ENCODE measurements at regions not wholly inside any gene's neighbourhood (a gene's known extent, or its start where the extent isn't known, plus 50 kb on each side); places are given as distances from the start of the nearest gene placed in this dataset.

DNA sequence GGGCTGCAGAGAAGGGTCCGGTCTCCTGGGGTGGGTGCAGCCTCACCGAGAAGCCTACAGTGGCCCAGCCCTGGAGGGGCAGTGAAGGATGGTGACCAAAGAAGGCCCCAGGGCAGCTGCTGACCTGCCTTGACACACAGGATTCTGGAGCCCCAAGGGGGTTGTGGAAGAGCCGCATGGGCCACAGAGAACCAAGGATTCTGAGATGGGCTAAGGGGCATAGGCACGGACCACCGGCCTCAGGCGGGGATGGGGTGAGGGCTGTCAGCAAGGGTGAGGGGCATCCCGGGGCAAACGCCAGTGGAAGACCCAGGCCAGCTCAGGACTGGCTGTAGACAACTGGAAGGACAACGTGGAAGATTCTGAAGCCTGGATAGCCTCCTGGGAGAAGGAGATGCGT, 151.6 kb downstream of the TEX29 start:
- Histone ChIP-seq H3K4me3 (ENCODE audit: low read depth in 2 of 2, low read length in 1 of 2) (no peak overlapping the region), H3K36me3 (replicated peaks in 1 of 2; ENCODE audit: control insufficient read depth in 1 of 2, insufficient read depth in 2 of 2, low read length in 1 of 2) (no peaks in the 10 kb centered on the region), H3K4me2 (no peak overlapping the region), H3F3A (replicated peaks; ENCODE audit: insufficient read depth) (no peaks in the 10 kb centered on the region), H3K9ac (no peak overlapping the region), H3K27ac (ENCODE audit: low read depth in 2 of 2, low read length in 1 of 2) (no peak overlapping the region), H4K20me1 (ENCODE audit: insufficient read depth) (no peaks in the 10 kb centered on the region), H3K79me2 (ENCODE audit: insufficient read depth) (no peaks in the 10 kb centered on the region), H3K9me2 (no peaks in the 10 kb centered on the region), H3K9me3 (no peaks in the 10 kb centered on the region), H3K4me1 (ENCODE audit: control insufficient read depth in 1 of 2, insufficient read depth in 2 of 2, low read depth in 1 of 2, low read length in 1 of 2) (no peaks in the 10 kb centered on the region), H3K27me3 (ENCODE audit: insufficient read depth) (peaks cover 25% of the 10 kb centered on the region), H2AFZ (ENCODE audit: low read depth) (no peak overlapping the region)
- TF ChIP-seq, protein P1, sequence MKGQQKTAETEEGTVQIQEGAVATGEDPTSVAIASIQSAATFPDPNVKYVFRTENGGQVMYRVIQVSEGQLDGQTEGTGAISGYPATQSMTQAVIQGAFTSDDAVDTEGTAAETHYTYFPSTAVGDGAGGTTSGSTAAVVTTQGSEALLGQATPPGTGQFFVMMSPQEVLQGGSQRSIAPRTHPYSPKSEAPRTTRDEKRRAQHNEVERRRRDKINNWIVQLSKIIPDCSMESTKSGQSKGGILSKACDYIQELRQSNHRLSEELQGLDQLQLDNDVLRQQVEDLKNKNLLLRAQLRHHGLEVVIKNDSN (IDR thresholded peaks at IDR 0.05; ENCODE audit: borderline replicate concordance, low read depth), result no peak
- TF ChIP-seq, protein P2, sequence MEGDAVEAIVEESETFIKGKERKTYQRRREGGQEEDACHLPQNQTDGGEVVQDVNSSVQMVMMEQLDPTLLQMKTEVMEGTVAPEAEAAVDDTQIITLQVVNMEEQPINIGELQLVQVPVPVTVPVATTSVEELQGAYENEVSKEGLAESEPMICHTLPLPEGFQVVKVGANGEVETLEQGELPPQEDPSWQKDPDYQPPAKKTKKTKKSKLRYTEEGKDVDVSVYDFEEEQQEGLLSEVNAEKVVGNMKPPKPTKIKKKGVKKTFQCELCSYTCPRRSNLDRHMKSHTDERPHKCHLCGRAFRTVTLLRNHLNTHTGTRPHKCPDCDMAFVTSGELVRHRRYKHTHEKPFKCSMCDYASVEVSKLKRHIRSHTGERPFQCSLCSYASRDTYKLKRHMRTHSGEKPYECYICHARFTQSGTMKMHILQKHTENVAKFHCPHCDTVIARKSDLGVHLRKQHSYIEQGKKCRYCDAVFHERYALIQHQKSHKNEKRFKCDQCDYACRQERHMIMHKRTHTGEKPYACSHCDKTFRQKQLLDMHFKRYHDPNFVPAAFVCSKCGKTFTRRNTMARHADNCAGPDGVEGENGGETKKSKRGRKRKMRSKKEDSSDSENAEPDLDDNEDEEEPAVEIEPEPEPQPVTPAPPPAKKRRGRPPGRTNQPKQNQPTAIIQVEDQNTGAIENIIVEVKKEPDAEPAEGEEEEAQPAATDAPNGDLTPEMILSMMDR (IDR thresholded peaks at IDR 0.05), result no peak
- TF ChIP-seq TCF12 (IDR thresholded peaks at IDR 0.05), result no peak
- DNase-seq, result no peak
- 3% methylated on average over 8 of the region's 10 CpGs for WGBS (ENCODE audit: low lambda C conversion rate)
- POLR2A ChIA-PET, result no interaction called here
- CTCF ChIA-PET, result interaction anchor here (5.6 kb wide), 1 partner anchor 972 kb away, joined by 81 read pairs; no protein-coding TSS in a partner anchor

DNA sequence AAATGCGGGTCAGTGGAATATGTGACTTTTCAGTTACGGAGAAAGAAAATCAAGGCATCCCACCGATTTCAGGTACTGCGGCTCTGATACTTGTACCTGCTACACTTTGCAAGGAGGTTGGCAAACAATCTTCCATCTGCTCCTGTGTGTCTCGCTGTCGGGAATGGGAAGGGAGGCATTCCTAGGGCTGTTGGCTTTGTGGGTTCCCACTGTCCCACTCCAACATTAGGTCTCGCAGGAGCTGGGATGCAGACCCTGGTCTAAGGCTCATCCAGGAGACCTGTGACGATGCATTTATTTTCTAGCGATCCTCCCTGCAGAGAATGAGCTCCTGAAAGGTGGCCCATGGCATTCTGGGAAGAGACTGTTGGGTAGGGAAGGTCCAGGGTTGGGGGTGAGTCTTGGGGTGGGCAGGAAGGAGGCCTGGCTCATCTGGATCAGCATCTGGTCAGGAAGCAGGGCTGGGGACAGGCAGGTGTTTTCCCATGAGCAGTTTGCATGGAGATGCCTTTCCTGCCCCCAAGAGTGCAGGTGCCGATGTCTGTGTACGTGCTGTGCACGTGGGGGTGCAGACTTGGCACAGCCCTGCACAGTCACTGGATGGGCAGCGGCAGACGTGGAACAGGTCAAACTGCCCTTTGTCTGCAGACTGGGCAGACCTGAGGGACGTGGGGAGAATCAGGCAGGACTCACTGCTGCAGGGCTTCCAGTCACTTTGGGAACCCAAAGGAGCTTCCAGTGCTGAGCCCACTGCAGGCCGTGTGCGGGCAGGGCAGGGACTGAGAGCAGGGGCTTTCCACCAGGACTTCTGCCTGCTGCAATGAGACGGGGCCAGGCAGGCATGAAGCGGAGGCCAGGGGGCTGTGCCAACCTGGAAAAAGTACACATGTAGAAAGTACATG, 152.4 kb downstream of the TEX29 start:
- CTCF ChIA-PET, result interaction anchor here (1.4 to 5.6 kb wide), 4 partner anchors 11 to 1402 kb away, joined by 3 to 81 read pairs (median 16); no protein-coding TSS in a partner anchor

More for the DNA sequence above, 152.4 kb downstream of the TEX29 start:
- H3K27ac ChIP-seq (ENCODE audit: low read depth in 2 of 2, low read length in 1 of 2), result no peak overlapping the region
- no peaks in the 10 kb centered on the region for H3K36me3 ChIP-seq (replicated peaks in 1 of 2; ENCODE audit: control insufficient read depth in 1 of 2, insufficient read depth in 2 of 2, low read length in 1 of 2)
- H3F3A ChIP-seq (replicated peaks; ENCODE audit: insufficient read depth), result no peaks in the 10 kb centered on the region
- H3K27me3 ChIP-seq (ENCODE audit: insufficient read depth), result peaks cover 30% of the 10 kb centered on the region
- TF ChIP-seq, protein P3, sequence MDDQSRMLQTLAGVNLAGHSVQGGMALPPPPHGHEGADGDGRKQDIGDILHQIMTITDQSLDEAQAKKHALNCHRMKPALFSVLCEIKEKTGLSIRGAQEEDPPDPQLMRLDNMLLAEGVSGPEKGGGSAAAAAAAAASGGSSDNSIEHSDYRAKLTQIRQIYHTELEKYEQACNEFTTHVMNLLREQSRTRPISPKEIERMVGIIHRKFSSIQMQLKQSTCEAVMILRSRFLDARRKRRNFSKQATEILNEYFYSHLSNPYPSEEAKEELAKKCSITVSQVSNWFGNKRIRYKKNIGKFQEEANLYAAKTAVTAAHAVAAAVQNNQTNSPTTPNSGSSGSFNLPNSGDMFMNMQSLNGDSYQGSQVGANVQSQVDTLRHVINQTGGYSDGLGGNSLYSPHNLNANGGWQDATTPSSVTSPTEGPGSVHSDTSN (IDR thresholded peaks at IDR 0.05), result no peak
- TF ChIP-seq TAF1 (IDR thresholded peaks at IDR 0.05; ENCODE audit: borderline replicate concordance, low read depth, low read length), result no peak
- no peak for TF ChIP-seq JUND (IDR thresholded peaks at IDR 0.05)
- H3K4me1 ChIP-seq (ENCODE audit: control insufficient read depth in 1 of 2, insufficient read depth in 2 of 2, low read depth in 1 of 2, low read length in 1 of 2), result no peaks in the 10 kb centered on the region
- no peak overlapping the region for H3K9ac ChIP-seq
- POLR2A ChIA-PET, result no interaction called here
- no peaks in the 10 kb centered on the region for H3K79me2 ChIP-seq (ENCODE audit: insufficient read depth)
- no peak overlapping the region for H3K4me2 ChIP-seq
- WGBS (ENCODE audit: low lambda C conversion rate), result 3% methylated on average over 13 of the region's 19 CpGs
- no peak overlapping the region for H3K4me3 ChIP-seq (ENCODE audit: low read depth in 2 of 2, low read length in 1 of 2)
- no peaks in the 10 kb centered on the region for H3K9me2 ChIP-seq
- H2AFZ ChIP-seq (ENCODE audit: low read depth), result no peak overlapping the region
- H3K9me3 ChIP-seq, result no peaks in the 10 kb centered on the region
- no peaks in the 10 kb centered on the region for H4K20me1 ChIP-seq (ENCODE audit: insufficient read depth)
- DNase-seq, result no peak

All from SK-N-SH (cell line).